Thyroid gland (tissue), 4 donors: ENCODE measurements at regions not wholly inside any gene's neighbourhood (a gene's known extent, or its start where the extent isn't known, plus 50 kb on each side); places are given as distances from the start of the nearest gene placed in this dataset.

Source experiments
- DNase-seq, 2 donors: peaks; one replicate each; pipeline ENCODE4 v3.0.0-alpha.2; 2019
- H3K27ac ChIP-seq, 3 donors: fragments of 200-600 bp; sonication (generic); 1 replicate in 2 of 3; 2 replicates in 1 of 3; pipeline ENCODE4 v1.5.1; 2016 to 2019; ENCODE audit warnings: mild to moderate bottlenecking in 1 of 3, moderate library complexity in 1 of 3
- H3K27me3 ChIP-seq: fragments of 200-600 bp; sonication (generic); one replicate; pipeline ENCODE4 v1.5.1; 2019
- H3K36me3 ChIP-seq, 2 donors: fragments of 200-600 bp; sonication (generic); one replicate each; pipeline ENCODE4 v1.5.1; 2016 to 2019
- H3K4me1 ChIP-seq, 2 donors: fragments of 200-600 bp; sonication (generic); one replicate each; pipeline ENCODE4 v1.5.1; 2017 to 2019
- H3K4me3 ChIP-seq, 3 donors: fragments of 200-600 bp; sonication (generic); replicated peaks in 1 of 3; 1 replicate in 2 of 3; 2 replicates in 1 of 3; pipeline ENCODE4 v1.5.1; 2016; ENCODE audit warnings: mild to moderate bottlenecking in 1 of 3
- H3K9me3 ChIP-seq: fragments of 200-600 bp; sonication (generic); one replicate; pipeline ENCODE4 v1.5.1; 2017
- CTCF ChIP-seq, 6 experiments: fragments of 200-600 bp in 3 of 6; fragments of 450-650 bp in 3 of 6; sonication (generic) in 3 of 6; IDR thresholded peaks; one replicate each; pipeline ENCODE4 v1.5.1; 2016 to 2019; ENCODE audit warnings: antibody characterized with exemption in 6 of 6, mild to moderate bottlenecking in 2 of 6, inconsistent platforms in 1 of 6, moderate library complexity in 1 of 6
- POLR2A ChIP-seq, 2 donors: fragments of 450-650 bp; IDR thresholded peaks; one replicate each; pipeline ENCODE4 v1.6.1; 2017; ENCODE audit warnings: antibody characterized with exemption in 2 of 2, mild to moderate bottlenecking in 2 of 2, moderate library complexity in 1 of 2
- WGBS, 2 donors: methylation state at CpG; one replicate each; pipeline ENCODE4 v1.1.5; 2017; 5-methylcytosine and 5-hydroxymethylcytosine counted together
- intact Hi-C: fragments of 100-400 bp; cut with DNase I; formaldehyde crosslinking; loops from one replicate; pipeline ENCODE4 v1.15.1; 2023

GRCh38 chrX:101736651-101737050 is 77.0 kb upstream of the ARMCX2 start:
- intact Hi-C loops, result no loop called here
- no peak for TF ChIP-seq POLR2A (IDR thresholded peaks at IDR 0.05)
- no peak for TF ChIP-seq CTCF (IDR thresholded peaks at IDR 0.05)
- DNase-seq, result no peak
- no peak overlapping the region for H3K4me3 ChIP-seq
- H3K4me1 ChIP-seq, result no peaks in the 10 kb centered on the region
- H3K27ac ChIP-seq, result no peak overlapping the region
- H3K27me3 ChIP-seq, result no peaks in the 10 kb centered on the region
- no peaks in the 10 kb centered on the region for H3K9me3 ChIP-seq
- H3K36me3 ChIP-seq, result no peaks in the 10 kb centered on the region
- WGBS, 2 donors, result 20 to 63% methylated on average over 1 of the region's 1 CpG

GRCh38 chrX:101732870-101733269 is 73.2 kb upstream of the ARMCX2 start:
- Histone ChIP-seq H3K9me3 (no peaks in the 10 kb centered on the region), H3K4me3 (no peak overlapping the region), H3K27ac (no peak overlapping the region), H3K36me3 (no peaks in the 10 kb centered on the region), H3K27me3 (no peaks in the 10 kb centered on the region), H3K4me1 (no peaks in the 10 kb centered on the region)
- intact Hi-C loops, result no loop called here
- no peak for DNase-seq
- TF ChIP-seq CTCF (IDR thresholded peaks at IDR 0.05) (no peak), POLR2A (IDR thresholded peaks at IDR 0.05) (no peak)
- 79 to 88% methylated on average over 1 of the region's 1 CpG for WGBS, 2 donors

GRCh38 chrX:101729986-101730385 is 70.3 kb upstream of the ARMCX2 start:
- TF ChIP-seq POLR2A (IDR thresholded peaks at IDR 0.05), result no peak
- no peak for TF ChIP-seq CTCF (IDR thresholded peaks at IDR 0.05)
- Histone ChIP-seq H3K27me3 (no peaks in the 10 kb centered on the region), H3K4me3 (no peak overlapping the region), H3K9me3 (no peaks in the 10 kb centered on the region), H3K36me3 (no peaks in the 10 kb centered on the region), H3K27ac (no peak overlapping the region), H3K4me1 (no peaks in the 10 kb centered on the region)
- DNase-seq, result no peak
- WGBS, 2 donors, result 8 to 37% methylated on average over 1 of the region's 1 CpG
- intact Hi-C loops, result no loop called here
